ENCODE measurements at regions not wholly inside any gene's neighbourhood (a gene's known extent, or its start where the extent isn't known, plus 50 kb on each side); places are given as distances from the start of the nearest gene placed in this dataset.

DNA sequence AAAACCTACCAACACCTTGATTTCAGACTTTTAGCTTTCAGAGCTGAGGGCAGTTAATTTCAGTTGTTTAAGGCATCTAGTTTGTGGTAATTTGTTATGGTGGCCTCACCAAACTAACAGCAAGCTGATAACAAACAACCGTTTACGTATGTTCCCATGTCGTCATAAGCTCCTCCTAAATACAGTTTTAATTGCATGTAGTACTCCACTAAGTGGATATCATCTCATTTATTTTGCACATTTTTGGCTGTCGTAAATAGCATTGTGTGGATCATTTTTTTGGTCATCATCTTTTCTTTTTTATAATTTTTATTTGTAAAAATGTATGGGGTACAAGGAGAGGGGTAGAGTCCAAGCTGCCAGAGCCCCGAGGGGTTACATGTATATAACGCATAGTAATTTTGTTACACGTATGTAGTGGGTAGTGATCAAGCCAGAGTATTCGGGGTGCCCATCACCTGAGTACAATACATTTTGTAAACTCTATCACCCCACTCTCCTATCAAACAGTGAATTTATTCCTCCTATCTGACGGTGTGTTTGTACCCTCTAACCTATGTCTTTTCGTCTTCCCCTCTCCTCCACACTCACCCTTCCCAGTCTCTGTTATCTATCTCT lies 89.2 kb upstream of the MYCN start:
- no peak for TF ChIP-seq EZH2 (IDR thresholded peaks at IDR 0.05; ENCODE audit: low read depth, unreplicated experiment)
- TF ChIP-seq EZH2phosphoT487 (IDR thresholded peaks at IDR 0.05; ENCODE audit: unreplicated experiment), result no peak

Data from GM23338 (cell line).